ENCODE measurements at regions not wholly inside any gene's neighbourhood (a gene's known extent, or its start where the extent isn't known, plus 50 kb on each side); places are given as distances from the start of the nearest gene placed in this dataset.

GRCh38 chr15:77807611-77808010 is 174.9 kb upstream of the LINGO1 start:
- H3K4me3 ChIP-seq (ENCODE audit: low read depth, low read length): no peak overlapping the region
- no peak for TF ChIP-seq CTCF (IDR thresholded peaks at IDR 0.05; ENCODE audit: low read depth, low read length, missing control alignments)
- DNase-seq (ENCODE audit: low read depth): no peak

- no peak for DNase-seq (ENCODE audit: low read depth)
- TF ChIP-seq CTCF (IDR thresholded peaks at IDR 0.05; ENCODE audit: low read depth, low read length, missing control alignments): no peak
- H3K4me3 ChIP-seq (ENCODE audit: low read depth, low read length): no peak overlapping the region
Measured at GRCh38 chr15:77807115-77807514, 174.4 kb upstream of the LINGO1 start.

- no peak for TF ChIP-seq CTCF (IDR thresholded peaks at IDR 0.05; ENCODE audit: low read depth, low read length, missing control alignments)
- no peak for DNase-seq (ENCODE audit: low read depth)
- H3K4me3 ChIP-seq (ENCODE audit: low read depth, low read length): no peak overlapping the region
Measured at GRCh38 chr15:77804210-77804609, 171.5 kb upstream of the LINGO1 start.

- H3K4me3 ChIP-seq (ENCODE audit: low read depth, low read length): no peak overlapping the region
- no peak for DNase-seq (ENCODE audit: low read depth)
- no peak for TF ChIP-seq CTCF (IDR thresholded peaks at IDR 0.05; ENCODE audit: low read depth, low read length, missing control alignments)
Measured at GRCh38 chr15:77803487-77803886, 170.8 kb upstream of the LINGO1 start.

GRCh38 chr15:77800305-77800704 is 167.6 kb upstream of the LINGO1 start:
- H3K4me3 ChIP-seq (ENCODE audit: low read depth, low read length): no peak overlapping the region
- TF ChIP-seq CTCF (IDR thresholded peaks at IDR 0.05; ENCODE audit: low read depth, low read length, missing control alignments): no peak
- DNase-seq (ENCODE audit: low read depth): no peak

GRCh38 chr15:77798847-77799246 is 166.1 kb upstream of the LINGO1 start:
- no peak for TF ChIP-seq CTCF (IDR thresholded peaks at IDR 0.05; ENCODE audit: low read depth, low read length, missing control alignments)
- no peak overlapping the region for H3K4me3 ChIP-seq (ENCODE audit: low read depth, low read length)
- DNase-seq (ENCODE audit: low read depth): no peak

- no peak for TF ChIP-seq CTCF (IDR thresholded peaks at IDR 0.05; ENCODE audit: low read depth, low read length, missing control alignments)
- no peak overlapping the region for H3K4me3 ChIP-seq (ENCODE audit: low read depth, low read length)
- DNase-seq (ENCODE audit: low read depth): no peak
Measured at GRCh38 chr15:77798151-77798835, 165.6 kb upstream of the LINGO1 start.
